Liver (tissue), 7 donors: ENCODE measurements at regions not wholly inside any gene's neighbourhood (a gene's known extent, or its start where the extent isn't known, plus 50 kb on each side); places are given as distances from the start of the nearest gene placed in this dataset.

Source experiments
- DNase-seq: peaks from one replicate; pipeline ENCODE4 v3.0.0-alpha.2; 2017; ENCODE audit warnings: low spot score
- H3K27ac ChIP-seq, 2 donors: one replicate each; pipeline ENCODE4 v1.7.0; 2013; ENCODE audit warnings: inconsistent platforms in 2 of 2, low read length in 2 of 2, control low read depth in 1 of 2, low read depth in 1 of 2, mild to moderate bottlenecking in 1 of 2
- H3K27me3 ChIP-seq, 4 donors: one replicate each; pipeline versions ENCODE4 v1.6.1 to v1.7.0; 2013; ENCODE audit warnings: low read length in 3 of 4, inconsistent platforms in 1 of 4, mild to moderate bottlenecking in 1 of 4, moderate library complexity in 1 of 4; ENCODE audit not compliant: control insufficient read depth in 4 of 4, insufficient read depth in 4 of 4
- H3K36me3 ChIP-seq, 4 donors: one replicate each; pipeline versions ENCODE4 v1.6.1 to v1.7.0; 2013; ENCODE audit warnings: low read length in 3 of 4, mild to moderate bottlenecking in 3 of 4, low read depth in 1 of 4, moderate library complexity in 1 of 4; ENCODE audit not compliant: control insufficient read depth in 4 of 4, insufficient read depth in 3 of 4
- H3K4me1 ChIP-seq, 4 donors: one replicate each; pipeline versions ENCODE4 v1.6.1 to v1.7.0; 2013; ENCODE audit warnings: low read length in 3 of 4, mild to moderate bottlenecking in 3 of 4, moderate library complexity in 1 of 4; ENCODE audit not compliant: control insufficient read depth in 4 of 4, insufficient read depth in 4 of 4
- H3K4me3 ChIP-seq, 3 donors: one replicate each; pipeline versions ENCODE4 v1.6.1 to v1.7.0; 2013; ENCODE audit warnings: low read length in 3 of 3, control low read depth in 1 of 3, low read depth in 1 of 3, mild to moderate bottlenecking in 1 of 3
- H3K9ac ChIP-seq, 2 donors: one replicate each; pipeline ENCODE4 v1.7.0; 2013; ENCODE audit warnings: low read length in 2 of 2, mild to moderate bottlenecking in 2 of 2, moderate library complexity in 2 of 2, control low read depth in 1 of 2, low read depth in 1 of 2
- H3K9me3 ChIP-seq, 4 donors: one replicate each; pipeline versions ENCODE4 v1.6.1 to v1.7.0; 2013; ENCODE audit warnings: low read length in 3 of 4; ENCODE audit not compliant: control insufficient read depth in 4 of 4
- FOXA1 ChIP-seq: IDR thresholded peaks from 2 replicates; pipeline ENCODE4 v1.6.1; 2016; ENCODE audit warnings: antibody characterized with exemption
- GABPA ChIP-seq, 2 donors: IDR thresholded peaks in 1 of 2; conservative IDR thresholded peaks in 1 of 2; 2 replicates each; pipeline ENCODE4 v1.6.1; 2016; ENCODE audit warnings: antibody characterized with exemption in 2 of 2, mild to moderate bottlenecking in 1 of 2, moderate library complexity in 1 of 2
- HNF4A ChIP-seq, 2 donors: conservative IDR thresholded peaks; 2 replicates each; pipeline ENCODE4 v1.6.1; 2016; ENCODE audit warnings: antibody characterized with exemption in 2 of 2, mild to moderate bottlenecking in 2 of 2
- HNF4G ChIP-seq: IDR thresholded peaks from 2 replicates; pipeline ENCODE4 v1.6.1; 2016; ENCODE audit warnings: antibody characterized with exemption
- JUND ChIP-seq, 2 donors: IDR thresholded peaks; 2 replicates each; pipeline ENCODE4 v1.6.1; 2016; ENCODE audit warnings: antibody characterized with exemption in 2 of 2
- RAD21 ChIP-seq, 2 donors: IDR thresholded peaks; 2 replicates each; pipeline ENCODE4 v1.6.1; 2016; ENCODE audit warnings: antibody characterized with exemption in 2 of 2, mild to moderate bottlenecking in 2 of 2
- RXRA ChIP-seq, 2 donors: IDR thresholded peaks; 2 replicates each; pipeline ENCODE4 v1.6.1; 2017 to 2018; ENCODE audit warnings: antibody characterized with exemption in 2 of 2, mild to moderate bottlenecking in 1 of 2
- YY1 ChIP-seq: IDR thresholded peaks from 2 replicates; pipeline ENCODE4 v1.6.1; 2016; ENCODE audit warnings: antibody characterized with exemption, mild to moderate bottlenecking
- whole genome bisulfite sequencing: extraction: QIAGEN DNeasy Blood & Tissue Kit; methylation state at CpG from one replicate; pipeline ENCODE4 v1.1.7; 2013; 5-methylcytosine and 5-hydroxymethylcytosine counted together
- TF ChIP-seq, protein P1 (sequence below): IDR thresholded peaks from 2 replicates; pipeline ENCODE4 v1.6.1; 2016; ENCODE audit warnings: antibody characterized with exemption
- TF ChIP-seq, protein P2 (sequence below): IDR thresholded peaks from 2 replicates; pipeline ENCODE4 v1.6.1; 2016; ENCODE audit warnings: antibody characterized with exemption, mild to moderate bottlenecking
- TF ChIP-seq, protein P3 (sequence below): IDR thresholded peaks from 2 replicates; pipeline ENCODE4 v1.6.1; 2016; ENCODE audit warnings: antibody characterized with exemption
- donor health status: healthy.
- donor health status: healthy.
- donor health status: healthy.
- donor health status: healthy.

DNA sequence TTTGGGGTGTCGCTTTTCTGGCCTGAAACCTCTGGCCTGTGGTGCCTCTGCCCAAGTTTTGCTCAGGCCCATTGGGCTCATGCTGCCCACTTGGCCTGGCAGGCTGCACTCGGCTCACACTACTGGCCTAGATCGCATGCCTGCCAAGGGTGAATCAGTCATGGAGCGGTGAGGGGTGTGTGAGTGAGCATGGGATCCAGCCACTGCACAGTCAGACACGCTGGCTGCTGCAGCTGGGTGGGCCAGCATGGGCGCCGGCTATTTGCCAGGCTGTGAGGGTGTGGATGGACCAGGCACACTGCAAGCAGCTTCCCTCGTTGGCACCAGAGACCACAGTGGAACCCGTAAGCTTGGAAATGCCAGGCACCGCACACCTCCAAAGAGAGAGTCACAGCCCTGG lies 145.4 kb upstream of the CNR1 start:
- WGBS = 92% methylated on average over 10 of the region's 10 CpGs
- TF ChIP-seq GABPA (IDR thresholded peaks at IDR 0.05 in 1 of 2, conservative IDR thresholded peaks at IDR 0.05 in 1 of 2) = no peak
- no peak for TF ChIP-seq YY1
- TF ChIP-seq, protein P1, sequence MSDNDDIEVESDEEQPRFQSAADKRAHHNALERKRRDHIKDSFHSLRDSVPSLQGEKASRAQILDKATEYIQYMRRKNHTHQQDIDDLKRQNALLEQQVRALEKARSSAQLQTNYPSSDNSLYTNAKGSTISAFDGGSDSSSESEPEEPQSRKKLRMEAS = no peak
- TF ChIP-seq FOXA1 = no peak
- no peak for TF ChIP-seq JUND (IDR thresholded peaks at IDR 0.05)
- no peak for DNase-seq
- H3K4me1 ChIP-seq = no peaks in the 10 kb centered on the region
- no peak overlapping the region for H3K9ac ChIP-seq
- no peak overlapping the region for H3K4me3 ChIP-seq
- no peaks in the 10 kb centered on the region for H3K27me3 ChIP-seq
- H3K9me3 ChIP-seq = no peaks in the 10 kb centered on the region
- H3K27ac ChIP-seq = no peak overlapping the region
- no peaks in the 10 kb centered on the region for H3K36me3 ChIP-seq

DNA sequence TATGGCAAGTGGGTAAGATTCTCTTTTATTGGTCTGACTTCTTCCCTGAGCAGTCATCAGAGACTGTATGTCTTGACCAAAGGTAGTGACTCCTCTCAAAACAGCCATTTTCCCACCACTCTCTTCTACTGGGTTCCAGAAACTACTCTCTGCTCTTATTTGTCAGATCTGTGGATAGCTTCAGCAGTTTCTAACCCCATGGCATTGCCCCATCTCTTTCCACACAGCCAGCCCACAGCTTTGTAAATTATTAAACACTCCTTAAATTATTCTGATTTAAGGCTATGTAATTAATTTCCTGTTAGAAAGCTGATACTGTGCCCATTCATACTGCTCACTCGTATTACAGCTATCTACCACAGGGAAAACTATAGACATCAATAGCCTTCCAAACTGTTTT lies 138.4 kb upstream of the CNR1 start:
- H3K36me3 ChIP-seq = no peaks in the 10 kb centered on the region
- no peaks in the 10 kb centered on the region for H3K27me3 ChIP-seq
- DNase-seq = no peak
- H3K4me1 ChIP-seq = peaks cover 0 to 13% (median 2%) of the 10 kb centered on the region in 4 donors
- WGBS = 82% methylated on average over 1 of the region's 1 CpG
- H3K9me3 ChIP-seq = no peaks in the 10 kb centered on the region
- H3K4me3 ChIP-seq = no peak overlapping the region
- TF ChIP-seq JUND (IDR thresholded peaks at IDR 0.05) (no peak), RAD21 (IDR thresholded peaks at IDR 0.05) (no peak), RXRA (IDR thresholded peaks at IDR 0.05) (no peak)
- no peak overlapping the region for H3K9ac ChIP-seq
- H3K27ac ChIP-seq = no peak overlapping the region

DNA sequence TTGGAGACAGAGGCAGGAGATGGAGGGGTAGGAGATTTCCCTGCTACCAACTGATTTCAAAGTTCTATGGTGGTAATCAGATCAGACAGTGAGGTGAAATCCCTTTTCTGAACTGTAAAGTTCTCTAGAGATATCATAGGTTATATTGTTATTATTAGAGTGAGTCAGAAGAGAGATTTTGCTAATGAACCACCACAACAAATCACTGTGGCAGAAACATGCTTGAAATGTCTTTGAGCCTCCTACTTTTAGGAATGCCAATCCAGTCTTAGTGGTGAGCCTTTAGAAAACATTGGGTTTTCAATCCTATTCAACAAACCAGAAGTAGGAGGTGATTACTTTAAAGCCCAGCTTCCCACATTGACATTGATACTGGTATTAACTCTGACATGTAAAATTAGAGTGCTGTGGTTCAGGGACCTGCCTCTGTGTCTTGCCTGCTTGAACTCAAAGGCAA lies 136.7 kb upstream of the CNR1 start:
- Histone ChIP-seq H3K9ac (no peak overlapping the region), H3K27me3 (no peaks in the 10 kb centered on the region), H3K4me3 (no peak overlapping the region), H3K4me1 (peaks cover 0 to 13% (median 2%) of the 10 kb centered on the region in 4 donors), H3K27ac (no peak overlapping the region), H3K9me3 (no peaks in the 10 kb centered on the region), H3K36me3 (no peaks in the 10 kb centered on the region)
- DNase-seq = no peak
- TF ChIP-seq, protein P2, sequence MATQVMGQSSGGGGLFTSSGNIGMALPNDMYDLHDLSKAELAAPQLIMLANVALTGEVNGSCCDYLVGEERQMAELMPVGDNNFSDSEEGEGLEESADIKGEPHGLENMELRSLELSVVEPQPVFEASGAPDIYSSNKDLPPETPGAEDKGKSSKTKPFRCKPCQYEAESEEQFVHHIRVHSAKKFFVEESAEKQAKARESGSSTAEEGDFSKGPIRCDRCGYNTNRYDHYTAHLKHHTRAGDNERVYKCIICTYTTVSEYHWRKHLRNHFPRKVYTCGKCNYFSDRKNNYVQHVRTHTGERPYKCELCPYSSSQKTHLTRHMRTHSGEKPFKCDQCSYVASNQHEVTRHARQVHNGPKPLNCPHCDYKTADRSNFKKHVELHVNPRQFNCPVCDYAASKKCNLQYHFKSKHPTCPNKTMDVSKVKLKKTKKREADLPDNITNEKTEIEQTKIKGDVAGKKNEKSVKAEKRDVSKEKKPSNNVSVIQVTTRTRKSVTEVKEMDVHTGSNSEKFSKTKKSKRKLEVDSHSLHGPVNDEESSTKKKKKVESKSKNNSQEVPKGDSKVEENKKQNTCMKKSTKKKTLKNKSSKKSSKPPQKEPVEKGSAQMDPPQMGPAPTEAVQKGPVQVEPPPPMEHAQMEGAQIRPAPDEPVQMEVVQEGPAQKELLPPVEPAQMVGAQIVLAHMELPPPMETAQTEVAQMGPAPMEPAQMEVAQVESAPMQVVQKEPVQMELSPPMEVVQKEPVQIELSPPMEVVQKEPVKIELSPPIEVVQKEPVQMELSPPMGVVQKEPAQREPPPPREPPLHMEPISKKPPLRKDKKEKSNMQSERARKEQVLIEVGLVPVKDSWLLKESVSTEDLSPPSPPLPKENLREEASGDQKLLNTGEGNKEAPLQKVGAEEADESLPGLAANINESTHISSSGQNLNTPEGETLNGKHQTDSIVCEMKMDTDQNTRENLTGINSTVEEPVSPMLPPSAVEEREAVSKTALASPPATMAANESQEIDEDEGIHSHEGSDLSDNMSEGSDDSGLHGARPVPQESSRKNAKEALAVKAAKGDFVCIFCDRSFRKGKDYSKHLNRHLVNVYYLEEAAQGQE = no peak
- no peak for TF ChIP-seq RAD21 (IDR thresholded peaks at IDR 0.05)
- no peak for TF ChIP-seq HNF4A (conservative IDR thresholded peaks at IDR 0.05)
- TF ChIP-seq, protein P3, sequence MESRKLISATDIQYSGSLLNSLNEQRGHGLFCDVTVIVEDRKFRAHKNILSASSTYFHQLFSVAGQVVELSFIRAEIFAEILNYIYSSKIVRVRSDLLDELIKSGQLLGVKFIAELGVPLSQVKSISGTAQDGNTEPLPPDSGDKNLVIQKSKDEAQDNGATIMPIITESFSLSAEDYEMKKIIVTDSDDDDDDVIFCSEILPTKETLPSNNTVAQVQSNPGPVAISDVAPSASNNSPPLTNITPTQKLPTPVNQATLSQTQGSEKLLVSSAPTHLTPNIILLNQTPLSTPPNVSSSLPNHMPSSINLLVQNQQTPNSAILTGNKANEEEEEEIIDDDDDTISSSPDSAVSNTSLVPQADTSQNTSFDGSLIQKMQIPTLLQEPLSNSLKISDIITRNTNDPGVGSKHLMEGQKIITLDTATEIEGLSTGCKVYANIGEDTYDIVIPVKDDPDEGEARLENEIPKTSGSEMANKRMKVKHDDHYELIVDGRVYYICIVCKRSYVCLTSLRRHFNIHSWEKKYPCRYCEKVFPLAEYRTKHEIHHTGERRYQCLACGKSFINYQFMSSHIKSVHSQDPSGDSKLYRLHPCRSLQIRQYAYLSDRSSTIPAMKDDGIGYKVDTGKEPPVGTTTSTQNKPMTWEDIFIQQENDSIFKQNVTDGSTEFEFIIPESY = no peak
- no peak for TF ChIP-seq FOXA1
- no peak for TF ChIP-seq HNF4G
- TF ChIP-seq RXRA (IDR thresholded peaks at IDR 0.05) = no peak
- no peak for TF ChIP-seq JUND (IDR thresholded peaks at IDR 0.05)
